ENCODE measurements at regions not wholly inside any gene's neighbourhood (a gene's known extent, or its start where the extent isn't known, plus 50 kb on each side); places are given as distances from the start of the nearest gene placed in this dataset.

GRCh38 chr2:128530025-128530573, 211.4 kb upstream of the HS6ST1 start:
- no peak for DNase-seq (ENCODE audit: low read depth)

- peak; percentile 3 for DNase-seq (ENCODE audit: low read depth)
These were observed 213.2 kb upstream of the HS6ST1 start for GRCh38 chr2:128531856-128532255.

- DNase-seq (ENCODE audit: low read depth): no peak
These were observed 214.4 kb upstream of the HS6ST1 start for GRCh38 chr2:128533101-128533500.

- DNase-seq (ENCODE audit: low read depth): no peak
These were observed 216.2 kb upstream of the HS6ST1 start for GRCh38 chr2:128534688-128535392.

- DNase-seq (ENCODE audit: low read depth): peak; percentile 35
These were observed 217.3 kb upstream of the HS6ST1 start for GRCh38 chr2:128535953-128536352.

- peak; percentile 37 for DNase-seq (ENCODE audit: low read depth)
These were observed 218.4 kb upstream of the HS6ST1 start for GRCh38 chr2:128536925-128537620.

- no peak for DNase-seq (ENCODE audit: low read depth)
These were observed 219.0 kb upstream of the HS6ST1 start for GRCh38 chr2:128537646-128538045.

GRCh38 chr2:128538396-128538795, 219.7 kb upstream of the HS6ST1 start:
- DNase-seq (ENCODE audit: low read depth): no peak

GRCh38 chr2:128540670-128541069, 222.0 kb upstream of the HS6ST1 start:
- no peak for DNase-seq (ENCODE audit: low read depth)

- no peak for DNase-seq (ENCODE audit: low read depth)
These were observed 222.8 kb upstream of the HS6ST1 start for GRCh38 chr2:128541448-128541847.

- no peak for DNase-seq (ENCODE audit: low read depth)
These were observed 224.4 kb upstream of the HS6ST1 start for GRCh38 chr2:128543036-128543435.

- no peak for DNase-seq (ENCODE audit: low read depth)
These were observed 225.0 kb upstream of the HS6ST1 start for GRCh38 chr2:128543646-128544045.

GRCh38 chr2:128544321-128545037, 225.8 kb upstream of the HS6ST1 start:
- DNase-seq (ENCODE audit: low read depth): no peak

- no peak for DNase-seq (ENCODE audit: low read depth)
These were observed 226.4 kb upstream of the HS6ST1 start for GRCh38 chr2:128545085-128545484.

- DNase-seq (ENCODE audit: low read depth): no peak
These were observed 227.2 kb upstream of the HS6ST1 start for GRCh38 chr2:128545829-128546228.

GRCh38 chr2:128547667-128548066, 229.0 kb upstream of the HS6ST1 start:
- no peak for DNase-seq (ENCODE audit: low read depth)

- no peak for DNase-seq (ENCODE audit: low read depth)
These were observed 229.8 kb upstream of the HS6ST1 start for GRCh38 chr2:128548461-128548891.

GRCh38 chr2:128549094-128549493, 230.4 kb upstream of the HS6ST1 start:
- no peak for DNase-seq (ENCODE audit: low read depth)

GRCh38 chr2:128549646-128550260, 231.1 kb upstream of the HS6ST1 start:
- no peak for DNase-seq (ENCODE audit: low read depth)

GRCh38 chr2:128550389-128550788, 231.7 kb upstream of the HS6ST1 start:
- DNase-seq (ENCODE audit: low read depth): no peak

- DNase-seq (ENCODE audit: low read depth): no peak
These were observed 232.2 kb upstream of the HS6ST1 start for GRCh38 chr2:128550801-128551416.

- no peak for DNase-seq (ENCODE audit: low read depth)
These were observed 232.8 kb upstream of the HS6ST1 start for GRCh38 chr2:128551435-128551834.
